Adrenal gland (tissue), 9 donors: ENCODE measurements at regions not wholly inside any gene's neighbourhood (a gene's known extent, or its start where the extent isn't known, plus 50 kb on each side); places are given as distances from the start of the nearest gene placed in this dataset.
A peak's percentile ranks its signal among the peaks of the same experiment; 100 is the strongest.

ENCODE experiments used
- DNase-seq, 7 donors: peaks; one replicate each; pipeline ENCODE4 v3.0.0-alpha.2; 2019 to 2020
- H3K27ac ChIP-seq, 5 donors: fragments of 200-600 bp; sonication (generic) in 4 of 5; 1 replicate in 3 of 5; 2 replicates in 2 of 5; pipeline versions ENCODE4 v1.5.1 to v1.8.0; 2016 to 2020; ENCODE audit warnings: mild to moderate bottlenecking in 1 of 5
- H3K27me3 ChIP-seq: fragments of 200-600 bp; 2 replicates; pipeline ENCODE4 v1.8.0; 2021
- H3K36me3 ChIP-seq, 2 donors: fragments of 200-600 bp; replicated peaks in 1 of 2; 1 replicate in 1 of 2; 2 replicates in 1 of 2; pipeline versions ENCODE4 v1.5.1 to v1.8.0; 2018 to 2022
- H3K4me1 ChIP-seq, 2 donors: fragments of 200-600 bp; replicated peaks in 1 of 2; 1 replicate in 1 of 2; 2 replicates in 1 of 2; pipeline versions ENCODE4 v1.5.1 to v1.8.0; 2018 to 2021
- H3K4me3 ChIP-seq, 4 donors: fragments of 200-600 bp; sonication (generic) in 3 of 4; one replicate each; pipeline ENCODE4 v1.5.1; 2016 to 2018
- H3K9me3 ChIP-seq, 3 donors: fragments of 200-600 bp; sonication (generic) in 1 of 3; replicated peaks in 1 of 3; 1 replicate in 2 of 3; 2 replicates in 1 of 3; pipeline versions ENCODE4 v1.5.1 to v1.8.0; 2016 to 2021
- POLR2A ChIP-seq, 2 donors: fragments of 450-650 bp; IDR thresholded peaks; one replicate each; pipeline ENCODE4 v1.6.1; 2017; ENCODE audit warnings: antibody characterized with exemption in 2 of 2, mild to moderate bottlenecking in 2 of 2, moderate library complexity in 1 of 2
- WGBS, 4 donors: extraction: QIAGEN DNeasy Blood & Tissue Kit in 2 of 4; methylation state at CpG; one replicate each; pipeline versions ENCODE4 v1.1.5 to v1.1.7; 2013 to 2017; 5-methylcytosine and 5-hydroxymethylcytosine counted together
- intact Hi-C, 2 donors: fragments of 100-400 bp; cut with DNase I; formaldehyde crosslinking; loops; one replicate each; pipeline versions ENCODE4 v1.14.1 to v1.15.0; 2022 to 2023
- TF ChIP-seq, protein P1 (sequence below), 6 experiments: fragments of 450-650 bp in 4 of 6; fragments of 200-600 bp in 2 of 6; sonication (generic) in 1 of 6; IDR thresholded peaks; 1 replicate in 5 of 6; 2 replicates in 1 of 6; pipeline versions ENCODE4 v1.5.1 to v1.8.0; 2016 to 2021; ENCODE audit warnings: antibody characterized with exemption in 6 of 6, mild to moderate bottlenecking in 2 of 6, moderate library complexity in 1 of 6
- donor health status: healthy with polysubstance abuse.
- donor health status: Bipolar disorder and iron deficiency.
- donor health status: DM: yes; HTN: yes; CAD: no.
- donor health status: DM: no; HTN: no; CAD: no.
- donor health status: DM: no; HTN: no; CAD: no.

DNA sequence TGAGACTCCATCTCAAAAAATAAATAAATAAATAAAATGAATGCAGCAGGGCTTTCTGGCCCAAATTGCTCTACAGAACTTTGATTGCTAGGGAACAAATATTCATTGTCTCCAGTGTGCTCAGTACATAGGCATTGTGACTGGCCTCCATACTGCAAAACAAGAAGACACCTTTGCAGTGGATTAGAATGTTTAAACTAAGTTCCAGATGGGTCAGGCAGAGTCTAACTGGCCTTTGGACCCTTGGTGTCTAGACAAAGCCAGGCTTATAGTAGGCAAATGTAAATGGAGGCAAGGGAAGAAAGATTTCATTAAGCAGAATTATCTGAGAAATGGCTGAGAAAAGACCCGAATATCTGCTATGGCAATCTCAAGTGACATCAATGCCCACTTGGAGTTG lies 335.2 kb upstream of the C2CD4B start:
- TF ChIP-seq, protein P1, sequence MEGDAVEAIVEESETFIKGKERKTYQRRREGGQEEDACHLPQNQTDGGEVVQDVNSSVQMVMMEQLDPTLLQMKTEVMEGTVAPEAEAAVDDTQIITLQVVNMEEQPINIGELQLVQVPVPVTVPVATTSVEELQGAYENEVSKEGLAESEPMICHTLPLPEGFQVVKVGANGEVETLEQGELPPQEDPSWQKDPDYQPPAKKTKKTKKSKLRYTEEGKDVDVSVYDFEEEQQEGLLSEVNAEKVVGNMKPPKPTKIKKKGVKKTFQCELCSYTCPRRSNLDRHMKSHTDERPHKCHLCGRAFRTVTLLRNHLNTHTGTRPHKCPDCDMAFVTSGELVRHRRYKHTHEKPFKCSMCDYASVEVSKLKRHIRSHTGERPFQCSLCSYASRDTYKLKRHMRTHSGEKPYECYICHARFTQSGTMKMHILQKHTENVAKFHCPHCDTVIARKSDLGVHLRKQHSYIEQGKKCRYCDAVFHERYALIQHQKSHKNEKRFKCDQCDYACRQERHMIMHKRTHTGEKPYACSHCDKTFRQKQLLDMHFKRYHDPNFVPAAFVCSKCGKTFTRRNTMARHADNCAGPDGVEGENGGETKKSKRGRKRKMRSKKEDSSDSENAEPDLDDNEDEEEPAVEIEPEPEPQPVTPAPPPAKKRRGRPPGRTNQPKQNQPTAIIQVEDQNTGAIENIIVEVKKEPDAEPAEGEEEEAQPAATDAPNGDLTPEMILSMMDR (IDR thresholded peaks at IDR 0.05), result no peak
- TF ChIP-seq POLR2A (IDR thresholded peaks at IDR 0.05), result no peak
- intact Hi-C loops, result no loop called here
- peaks cover 0 to 13% of the 10 kb centered on the region in 2 donors for H3K4me1 ChIP-seq

DNA sequence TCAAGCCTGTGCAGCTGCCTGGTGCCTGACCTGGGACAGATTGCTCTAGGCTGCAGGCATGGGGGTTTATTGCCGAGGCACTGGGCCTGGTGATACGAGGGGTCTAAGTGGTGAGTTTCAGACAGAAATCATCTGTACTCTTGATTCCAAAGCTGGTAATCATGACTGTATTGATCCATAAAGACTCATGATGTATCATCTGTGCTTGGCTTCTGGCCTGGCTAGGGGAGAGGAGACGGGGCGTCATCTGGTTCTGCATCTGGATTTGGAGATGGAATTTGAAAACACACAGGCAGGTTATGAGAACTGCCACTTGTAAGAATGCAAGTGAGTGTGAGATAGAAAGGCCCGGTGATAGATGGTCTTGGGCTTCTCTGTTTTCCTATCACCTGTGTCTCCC lies 337.4 kb upstream of the C2CD4B start:
- 93 to 99% (median 96%) methylated on average over 5 of the region's 5 CpGs for WGBS, 4 donors
- no peak for DNase-seq
- H3K27ac ChIP-seq, result no peak overlapping the region
- no peaks in the 10 kb centered on the region for H3K36me3 ChIP-seq
- no peaks in the 10 kb centered on the region for H3K27me3 ChIP-seq
- H3K9me3 ChIP-seq, result no peaks in the 10 kb centered on the region
- no peak overlapping the region for H3K4me3 ChIP-seq
- intact Hi-C loops, result no loop called here
- no peak for TF ChIP-seq POLR2A (IDR thresholded peaks at IDR 0.05)
- TF ChIP-seq, protein P1 (IDR thresholded peaks at IDR 0.05), result no peak
- H3K4me1 ChIP-seq, result peaks cover 0 to 14% of the 10 kb centered on the region in 2 donors

More for the DNA sequence above, 335.2 kb upstream of the C2CD4B start:
- no peak overlapping the region for H3K27ac ChIP-seq
- 79 to 95% (median 90%) methylated on average over 1 of the region's 1 CpG for WGBS, 4 donors
- no peaks in the 10 kb centered on the region for H3K36me3 ChIP-seq
- H3K4me3 ChIP-seq, result no peak overlapping the region
- H3K27me3 ChIP-seq, result no peaks in the 10 kb centered on the region
- no peaks in the 10 kb centered on the region for H3K9me3 ChIP-seq
- no peak for DNase-seq

DNA sequence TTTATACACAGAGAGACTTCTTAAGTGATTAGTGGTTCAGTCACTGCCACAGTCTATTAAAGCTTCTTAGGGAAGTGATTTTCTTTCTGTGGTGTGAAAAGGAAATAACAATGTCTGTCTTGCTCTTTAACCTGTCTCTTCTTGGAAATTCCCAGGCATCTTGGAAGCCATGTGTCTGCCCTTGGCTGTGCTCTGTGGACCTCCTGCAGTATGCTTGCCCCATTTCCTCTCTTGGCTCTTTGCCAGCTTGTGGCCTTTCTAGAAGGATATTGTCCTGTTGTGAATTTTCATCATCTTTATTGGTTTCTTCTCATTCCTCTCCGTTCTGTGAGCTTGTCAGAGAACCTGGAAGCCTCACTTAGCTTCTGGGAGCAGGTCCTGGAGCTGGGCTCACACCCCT lies 338.4 kb upstream of the C2CD4B start:
- Histone ChIP-seq H3K27ac (no peak overlapping the region), H3K4me3 (no peak overlapping the region), H3K36me3 (no peaks in the 10 kb centered on the region), H3K9me3 (no peaks in the 10 kb centered on the region), H3K27me3 (no peaks in the 10 kb centered on the region), H3K4me1 (peaks cover 0 to 14% of the 10 kb centered on the region in 2 donors)
- peak in 5 of 7 donors; percentile 35 to 65 (median 55) for DNase-seq
- WGBS, 4 donors, result 50 to 75% (median 56%) methylated on average over 1 of the region's 1 CpG
- TF ChIP-seq POLR2A (IDR thresholded peaks at IDR 0.05), result no peak
- TF ChIP-seq, protein P1 (IDR thresholded peaks at IDR 0.05), result no peak
- intact Hi-C loops, result no loop called here

DNA sequence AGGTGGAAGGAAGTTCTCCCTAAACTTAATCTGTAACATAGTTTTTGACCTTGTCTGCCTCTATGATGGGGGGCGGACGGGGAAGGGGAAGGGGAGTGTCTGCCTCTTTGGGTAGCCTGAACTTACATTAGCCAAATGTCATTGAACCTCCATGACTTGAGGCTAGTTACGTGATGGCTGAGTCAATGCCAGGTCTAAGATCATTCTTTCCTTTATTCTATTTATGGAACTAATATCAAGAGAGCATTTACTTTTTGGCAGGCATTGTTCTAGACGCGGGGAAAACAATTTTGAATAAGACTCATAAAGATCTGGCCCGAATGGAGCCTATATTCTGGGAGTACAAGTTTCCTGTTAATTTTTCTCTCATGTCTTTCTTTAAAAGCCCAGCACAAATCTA lies 340.7 kb upstream of the C2CD4B start:
- H3K4me3 ChIP-seq, result no peak overlapping the region
- peak in 1 of 7 donors; percentile 12 for DNase-seq
- 42 to 62% (median 53%) methylated on average over 6 of the region's 6 CpGs for WGBS, 4 donors
- no peaks in the 10 kb centered on the region for H3K36me3 ChIP-seq
- TF ChIP-seq, protein P1 (IDR thresholded peaks at IDR 0.05), result no peak
- TF ChIP-seq POLR2A (IDR thresholded peaks at IDR 0.05), result no peak
- H3K27me3 ChIP-seq, result no peaks in the 10 kb centered on the region
- peaks cover 0 to 14% of the 10 kb centered on the region in 2 donors for H3K4me1 ChIP-seq
- H3K9me3 ChIP-seq, result no peaks in the 10 kb centered on the region
- intact Hi-C loops, result no loop called here
- H3K27ac ChIP-seq, result peak overlapping the region in 1 of 5 donors; percentile 37
